ENCODE measurements at regions not wholly inside any gene's neighbourhood (a gene's known extent, or its start where the extent isn't known, plus 50 kb on each side); places are given as distances from the start of the nearest gene placed in this dataset.

GRCh38 chr1:230572121-230573105 is 69.9 kb upstream of the COG2 start:
- Mint-ChIP-seq H3K36me3 (no peaks in the 10 kb centered on the region), H3K4me3 (no peak overlapping the region), H3K4me1 (peaks cover 8% of the 10 kb centered on the region), H3K27ac (no peak overlapping the region), H3K9me3 (no peaks in the 10 kb centered on the region), H3K27me3 (ENCODE audit: low read depth) (peaks cover 37% of the 10 kb centered on the region)
- TF ChIP-seq CTCF (IDR thresholded peaks at IDR 0.05; ENCODE audit: unreplicated experiment), result no peak
- DNase-seq (ENCODE audit: low spot score in 2 of 2, unreplicated experiment in 2 of 2), result no peak

GRCh38 chr1:230570724-230571360 is 71.4 kb upstream of the COG2 start:
- H3K36me3 Mint-ChIP-seq, result no peaks in the 10 kb centered on the region
- H3K4me1 Mint-ChIP-seq, result peaks cover 8% of the 10 kb centered on the region
- TF ChIP-seq CTCF (IDR thresholded peaks at IDR 0.05; ENCODE audit: unreplicated experiment), result no peak
- no peaks in the 10 kb centered on the region for H3K9me3 Mint-ChIP-seq
- no peak for DNase-seq (ENCODE audit: low spot score in 2 of 2, unreplicated experiment in 2 of 2)
- H3K4me3 Mint-ChIP-seq, result no peak overlapping the region
- H3K27ac Mint-ChIP-seq, result no peak overlapping the region
- peaks cover 30% of the 10 kb centered on the region for H3K27me3 Mint-ChIP-seq (ENCODE audit: low read depth)

GRCh38 chr1:230569201-230569600 is 73.1 kb upstream of the COG2 start:
- H3K27me3 Mint-ChIP-seq (ENCODE audit: low read depth), result peaks cover 39% of the 10 kb centered on the region
- H3K9me3 Mint-ChIP-seq, result no peaks in the 10 kb centered on the region
- H3K4me1 Mint-ChIP-seq, result peaks cover 8% of the 10 kb centered on the region
- H3K36me3 Mint-ChIP-seq, result no peaks in the 10 kb centered on the region
- no peak for TF ChIP-seq CTCF (IDR thresholded peaks at IDR 0.05; ENCODE audit: unreplicated experiment)
- H3K4me3 Mint-ChIP-seq, result no peak overlapping the region
- no peak for DNase-seq (ENCODE audit: low spot score in 2 of 2, unreplicated experiment in 2 of 2)
- H3K27ac Mint-ChIP-seq, result no peak overlapping the region

GRCh38 chr1:230568676-230569075 is 73.6 kb upstream of the COG2 start:
- no peak for TF ChIP-seq CTCF (IDR thresholded peaks at IDR 0.05; ENCODE audit: unreplicated experiment)
- Mint-ChIP-seq H3K4me3 (no peak overlapping the region), H3K27ac (no peak overlapping the region), H3K27me3 (ENCODE audit: low read depth) (peaks cover 43% of the 10 kb centered on the region), H3K4me1 (peaks cover 8% of the 10 kb centered on the region), H3K36me3 (no peaks in the 10 kb centered on the region), H3K9me3 (no peaks in the 10 kb centered on the region)
- no peak for DNase-seq (ENCODE audit: low spot score in 2 of 2, unreplicated experiment in 2 of 2)

GRCh38 chr1:230568008-230568407 is 74.3 kb upstream of the COG2 start:
- Mint-ChIP-seq H3K36me3 (no peaks in the 10 kb centered on the region), H3K4me3 (no peak overlapping the region), H3K4me1 (peaks cover 7% of the 10 kb centered on the region), H3K27ac (no peak overlapping the region), H3K27me3 (ENCODE audit: low read depth) (peaks cover 49% of the 10 kb centered on the region), H3K9me3 (no peaks in the 10 kb centered on the region)
- no peak for DNase-seq (ENCODE audit: low spot score in 2 of 2, unreplicated experiment in 2 of 2)
- no peak for TF ChIP-seq CTCF (IDR thresholded peaks at IDR 0.05; ENCODE audit: unreplicated experiment)

Measured in mesothelial cell of epicardium (in vitro differentiated cells).